AG04450 (cell line): ENCODE measurements at regions not wholly inside any gene's neighbourhood (a gene's known extent, or its start where the extent isn't known, plus 50 kb on each side); places are given as distances from the start of the nearest gene placed in this dataset.

Experiments used
- CTCF ChIA-PET: fragments of 300-600, 350-600 bp; formaldehyde crosslinking; extraction: SDS; loops from one replicate; lab custom pipeline; 2022; ENCODE audit warnings: antibody characterized with exemption, inconsistent platforms; lab: Charles Lee
- POLR2A ChIA-PET: fragments of 350-600 bp; formaldehyde crosslinking; extraction: SDS; loops from one replicate; lab custom pipeline; 2021; ENCODE audit warnings: antibody characterized with exemption, inconsistent platforms; lab: Yijun Ruan, JAX
- DNase-seq: peaks from one replicate; pipeline ENCODE4 v3.0.0-alpha.2; 2011; ENCODE audit warnings: low read depth, low spot score
- H3K27ac ChIP-seq: one replicate; pipeline ENCODE4 v1.5.1; 2012; ENCODE audit warnings: low read depth, low read length, control low read depth
- H3K27me3 ChIP-seq: one replicate; pipeline ENCODE4 v1.6.0; 2012; ENCODE audit warnings: low read length; ENCODE audit not compliant: control insufficient read depth, insufficient read depth
- H3K4me3 ChIP-seq: 2 replicates; pipeline ENCODE4 v1.5.1; 2011; ENCODE audit warnings: mild to moderate bottlenecking, low read depth, low read length, control low read depth
- H3K9me3 ChIP-seq: 2 replicates; pipeline ENCODE4 v1.5.1; 2012; ENCODE audit warnings: low read length; ENCODE audit not compliant: control insufficient read depth, insufficient read depth
- CTCF ChIP-seq: IDR thresholded peaks from 2 replicates; pipeline ENCODE4 v1.5.1; 2011; ENCODE audit warnings: low read depth, low read length, control low read depth, inconsistent platforms

GRCh38 chr2:156199588-156199987, 132.9 kb downstream of the NR4A2 start:
- CTCF ChIA-PET, result no interaction called here
- TF ChIP-seq CTCF, result no peak
- Histone ChIP-seq H3K4me3 (no peak overlapping the region), H3K27me3 (no peaks in the 10 kb centered on the region), H3K9me3 (no peaks in the 10 kb centered on the region), H3K27ac (no peak overlapping the region)
- POLR2A ChIA-PET, result no interaction called here
- DNase-seq, result no peak

GRCh38 chr2:156196031-156196430, 136.5 kb downstream of the NR4A2 start:
- ChIA-PET CTCF (no interaction called here), POLR2A (no interaction called here)
- DNase-seq, result no peak
- Histone ChIP-seq H3K4me3 (no peak overlapping the region), H3K9me3 (no peaks in the 10 kb centered on the region), H3K27ac (no peak overlapping the region), H3K27me3 (no peaks in the 10 kb centered on the region)
- TF ChIP-seq CTCF, result no peak

- TF ChIP-seq CTCF, result peak; percentile 25
- no peak overlapping the region for H3K27ac ChIP-seq
- no peak overlapping the region for H3K4me3 ChIP-seq
- CTCF ChIA-PET, result interaction anchor here (0.5 to 0.7 kb wide), 2 partner anchors 143 to 1001 kb away, joined by 3 to 6 read pairs; no protein-coding TSS in a partner anchor
- H3K9me3 ChIP-seq, result no peaks in the 10 kb centered on the region
- POLR2A ChIA-PET, result no interaction called here
- no peak for DNase-seq
- no peaks in the 10 kb centered on the region for H3K27me3 ChIP-seq
These were observed 140.1 kb downstream of the NR4A2 start for GRCh38 chr2:156192468-156192867.

GRCh38 chr2:156191527-156191926, 141.0 kb downstream of the NR4A2 start:
- no peaks in the 10 kb centered on the region for H3K9me3 ChIP-seq
- ChIA-PET POLR2A (no interaction called here), CTCF (no interaction called here)
- no peak overlapping the region for H3K4me3 ChIP-seq
- H3K27ac ChIP-seq, result no peak overlapping the region
- no peak for DNase-seq
- TF ChIP-seq CTCF, result no peak
- H3K27me3 ChIP-seq, result no peaks in the 10 kb centered on the region

- H3K9me3 ChIP-seq, result no peaks in the 10 kb centered on the region
- H3K4me3 ChIP-seq, result no peak overlapping the region
- CTCF ChIA-PET, result no interaction called here
- no peaks in the 10 kb centered on the region for H3K27me3 ChIP-seq
- DNase-seq, result no peak
- TF ChIP-seq CTCF, result no peak
- POLR2A ChIA-PET, result no interaction called here
- no peak overlapping the region for H3K27ac ChIP-seq
These were observed 142.0 kb downstream of the NR4A2 start for GRCh38 chr2:156190517-156190916.
